Cardiac fibroblast (primary cell): ENCODE measurements at regions not wholly inside any gene's neighbourhood (a gene's known extent, or its start where the extent isn't known, plus 50 kb on each side); places are given as distances from the start of the nearest gene placed in this dataset.
A peak's percentile ranks its signal among the peaks of the same experiment; 100 is the strongest.

Experiments used
- DNase-seq, 2 donors: peaks; one replicate each; pipeline versions ENCODE4 v3.0.0 to v3.0.0-alpha.2; 2010; ENCODE audit warnings: low read depth in 2 of 2
- H3K4me3 ChIP-seq, 2 donors: replicated peaks in 1 of 2; 1 replicate in 1 of 2; 2 replicates in 1 of 2; pipeline ENCODE4 v1.5.1; 2011; ENCODE audit warnings: low read depth in 2 of 2, low read length in 2 of 2, mild to moderate bottlenecking in 2 of 2, moderate library complexity in 1 of 2
- CTCF ChIP-seq: IDR thresholded peaks from one replicate; pipeline ENCODE4 v1.5.1; 2011; ENCODE audit warnings: low read depth, mild to moderate bottlenecking, low read length, inconsistent platforms

GRCh38 chr2:120617055-120617454 lies 118.6 kb upstream of the GLI2 start:
- peak in 1 of 2 donors; percentile 40 for DNase-seq
- no peak for TF ChIP-seq CTCF
- H3K4me3 ChIP-seq: no peak overlapping the region

- H3K4me3 ChIP-seq: no peak overlapping the region
Measured at GRCh38 chr2:120618830-120619229, 116.8 kb upstream of the GLI2 start.

GRCh38 chr2:120619579-120619978 lies 116.1 kb upstream of the GLI2 start:
- DNase-seq: no peak
- TF ChIP-seq CTCF: no peak
- no peak overlapping the region for H3K4me3 ChIP-seq

More at GRCh38 chr2:120618830-120619229, 116.8 kb upstream of the GLI2 start:
- no peak for DNase-seq
- no peak for TF ChIP-seq CTCF

- TF ChIP-seq CTCF: no peak
- H3K4me3 ChIP-seq: no peak overlapping the region
- DNase-seq: peak in 1 of 2 donors; percentile 62
Measured at GRCh38 chr2:120620025-120620793, 115.5 kb upstream of the GLI2 start.

GRCh38 chr2:120622159-120622869 lies 113.4 kb upstream of the GLI2 start:
- H3K4me3 ChIP-seq: no peak overlapping the region
- TF ChIP-seq CTCF: no peak
- no peak for DNase-seq

- TF ChIP-seq CTCF: no peak
- no peak overlapping the region for H3K4me3 ChIP-seq
- DNase-seq: no peak
Measured at GRCh38 chr2:120622886-120623753, 112.5 kb upstream of the GLI2 start.
